ENCODE measurements at regions not wholly inside any gene's neighbourhood (a gene's known extent, or its start where the extent isn't known, plus 50 kb on each side); places are given as distances from the start of the nearest gene placed in this dataset.

DNA sequence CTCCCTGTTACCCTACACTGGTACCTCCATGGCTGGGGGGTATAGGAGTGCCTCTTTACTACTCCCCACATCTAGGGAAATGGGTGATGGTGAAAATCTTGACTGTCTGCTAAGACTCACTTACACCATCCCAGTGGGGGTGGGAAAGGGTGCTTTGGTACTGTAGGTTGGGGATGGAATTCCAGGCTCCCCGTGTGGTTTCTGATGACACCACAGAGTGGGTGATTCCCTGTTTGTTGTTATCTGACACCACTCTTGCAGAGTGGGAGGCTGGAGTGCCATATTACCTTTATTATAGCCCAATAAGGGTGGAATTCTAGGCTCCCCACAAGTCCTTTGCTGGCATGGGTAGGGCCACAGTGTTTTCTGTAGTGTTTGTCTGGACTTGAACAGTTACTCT is 264.6 kb upstream of the MAN1A1 start:
- H3K9me3 Mint-ChIP-seq: no peaks in the 10 kb centered on the region
- peaks cover 25% of the 10 kb centered on the region for H3K27me3 Mint-ChIP-seq (ENCODE audit: low read depth)
- no peaks in the 10 kb centered on the region for H3K36me3 Mint-ChIP-seq (ENCODE audit: low read depth)
- DNase-seq (ENCODE audit: low spot score): no peak
- no peak overlapping the region for H3K4me3 Mint-ChIP-seq
- no peak overlapping the region for H3K27ac Mint-ChIP-seq
- peaks cover 2% of the 10 kb centered on the region for H3K4me1 Mint-ChIP-seq (ENCODE audit: low read depth)

DNA sequence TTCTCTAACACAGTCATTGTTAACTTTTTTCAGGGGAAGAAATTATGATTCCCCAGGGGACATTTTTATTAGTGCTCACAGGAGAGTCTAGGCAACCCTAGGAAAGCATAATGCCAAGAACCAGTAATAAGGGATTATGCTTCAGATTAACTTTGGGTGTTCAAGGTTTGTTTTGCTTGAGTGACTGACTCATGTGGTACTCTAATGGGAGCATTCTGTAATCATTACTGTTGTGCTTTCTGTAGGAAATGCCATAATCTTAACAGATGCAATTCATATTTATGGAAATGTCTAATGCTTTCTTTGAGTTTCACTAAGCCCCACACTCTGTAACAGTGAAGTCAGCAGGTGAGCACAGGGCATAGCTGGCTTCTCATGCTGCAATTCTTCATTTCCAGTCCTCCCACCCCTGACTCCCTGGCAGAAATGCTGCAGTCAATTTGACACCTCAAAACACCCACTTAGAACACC is 263.4 kb upstream of the MAN1A1 start:
- Mint-ChIP-seq H3K27me3 (ENCODE audit: low read depth) (peaks cover 23% of the 10 kb centered on the region), H3K4me3 (no peak overlapping the region), H3K27ac (no peak overlapping the region), H3K9me3 (no peaks in the 10 kb centered on the region), H3K4me1 (ENCODE audit: low read depth) (peaks cover 2% of the 10 kb centered on the region), H3K36me3 (ENCODE audit: low read depth) (no peaks in the 10 kb centered on the region)
- DNase-seq (ENCODE audit: low spot score): no peak

DNA sequence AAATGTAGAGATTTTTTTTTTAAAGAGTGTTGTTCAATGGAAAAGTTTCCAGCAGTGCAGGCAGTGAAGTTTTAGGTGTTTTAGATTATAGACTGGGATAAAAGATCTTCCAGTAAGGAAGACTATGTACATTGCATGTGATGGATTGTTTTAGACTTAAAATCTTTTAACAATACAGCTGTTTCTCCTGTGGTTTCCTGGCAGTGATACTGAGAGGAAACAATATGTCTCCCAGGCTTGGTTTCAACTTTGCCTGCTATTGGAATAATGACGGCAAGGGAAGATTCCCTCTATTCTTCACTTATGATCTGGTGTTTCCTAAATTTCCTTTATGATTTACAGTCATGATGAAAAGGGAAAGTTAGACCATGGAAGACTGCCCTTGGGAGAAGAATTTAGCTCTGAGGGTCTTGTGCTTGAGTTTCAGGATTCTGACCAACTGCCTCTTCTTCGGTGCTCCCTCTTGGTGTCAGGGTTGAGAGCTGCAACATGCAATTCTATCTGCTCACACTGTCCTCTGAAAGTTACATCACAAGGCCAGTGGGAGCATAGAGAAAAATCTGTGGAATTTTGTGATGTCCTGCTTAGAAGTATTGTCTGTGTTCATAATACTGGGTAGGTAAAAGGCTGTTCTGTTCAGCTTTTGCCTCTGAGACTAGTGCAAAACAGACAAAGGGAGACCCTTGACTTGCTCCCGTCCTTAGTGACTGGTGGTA is 262.8 kb upstream of the MAN1A1 start:
- peaks cover 23% of the 10 kb centered on the region for H3K27me3 Mint-ChIP-seq (ENCODE audit: low read depth)
- no peak overlapping the region for H3K4me3 Mint-ChIP-seq
- no peaks in the 10 kb centered on the region for H3K9me3 Mint-ChIP-seq
- no peak for DNase-seq (ENCODE audit: low spot score)
- no peaks in the 10 kb centered on the region for H3K36me3 Mint-ChIP-seq (ENCODE audit: low read depth)
- peaks cover 2% of the 10 kb centered on the region for H3K4me1 Mint-ChIP-seq (ENCODE audit: low read depth)
- no peak overlapping the region for H3K27ac Mint-ChIP-seq

DNA sequence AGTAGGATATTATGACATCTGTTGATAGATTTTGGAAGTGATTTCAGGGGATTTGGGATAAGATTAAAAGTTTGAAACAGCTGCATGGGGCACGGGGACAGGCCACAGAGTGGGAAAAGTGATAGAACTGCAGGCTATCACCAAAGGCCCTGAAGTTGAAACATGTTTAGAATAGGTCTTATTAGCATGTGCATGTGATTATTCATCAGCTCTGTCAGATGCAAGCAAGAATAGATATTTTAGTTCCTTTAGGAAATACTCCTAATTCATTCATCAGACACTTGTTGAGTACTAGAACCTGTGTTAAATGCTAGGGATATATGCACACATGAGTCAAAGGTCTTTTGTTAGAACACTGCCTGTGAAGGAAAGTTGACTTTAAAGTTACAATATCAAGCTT is 261.2 kb upstream of the MAN1A1 start:
- Mint-ChIP-seq H3K27ac (no peak overlapping the region), H3K4me3 (no peak overlapping the region), H3K9me3 (no peaks in the 10 kb centered on the region), H3K27me3 (ENCODE audit: low read depth) (peaks cover 15% of the 10 kb centered on the region), H3K4me1 (ENCODE audit: low read depth) (peaks cover 2% of the 10 kb centered on the region), H3K36me3 (ENCODE audit: low read depth) (no peaks in the 10 kb centered on the region)
- no peak for DNase-seq (ENCODE audit: low spot score)

DNA sequence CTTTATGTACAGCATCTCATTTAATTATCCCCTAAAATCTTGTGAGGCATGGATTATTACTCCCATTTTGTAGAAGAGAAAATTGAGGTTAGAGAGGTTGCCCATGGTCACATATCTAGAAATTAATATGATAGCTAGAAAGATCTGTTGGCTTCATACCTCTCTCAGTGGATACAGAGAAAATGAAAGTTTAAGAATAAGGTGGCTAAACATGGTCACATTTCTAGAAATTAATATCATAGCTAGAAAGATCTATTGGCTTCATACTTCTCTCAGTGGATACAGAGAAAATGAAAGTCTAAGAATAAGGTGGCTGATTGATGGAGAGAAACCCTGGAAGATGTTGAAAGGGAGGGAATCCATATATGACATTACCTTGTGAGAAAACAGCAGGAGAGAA is 260.7 kb upstream of the MAN1A1 start:
- no peaks in the 10 kb centered on the region for H3K9me3 Mint-ChIP-seq
- no peak overlapping the region for H3K27ac Mint-ChIP-seq
- H3K36me3 Mint-ChIP-seq (ENCODE audit: low read depth): no peaks in the 10 kb centered on the region
- H3K4me3 Mint-ChIP-seq: no peak overlapping the region
- peaks cover 11% of the 10 kb centered on the region for H3K27me3 Mint-ChIP-seq (ENCODE audit: low read depth)
- peaks cover 2% of the 10 kb centered on the region for H3K4me1 Mint-ChIP-seq (ENCODE audit: low read depth)
- DNase-seq (ENCODE audit: low spot score): no peak

DNA sequence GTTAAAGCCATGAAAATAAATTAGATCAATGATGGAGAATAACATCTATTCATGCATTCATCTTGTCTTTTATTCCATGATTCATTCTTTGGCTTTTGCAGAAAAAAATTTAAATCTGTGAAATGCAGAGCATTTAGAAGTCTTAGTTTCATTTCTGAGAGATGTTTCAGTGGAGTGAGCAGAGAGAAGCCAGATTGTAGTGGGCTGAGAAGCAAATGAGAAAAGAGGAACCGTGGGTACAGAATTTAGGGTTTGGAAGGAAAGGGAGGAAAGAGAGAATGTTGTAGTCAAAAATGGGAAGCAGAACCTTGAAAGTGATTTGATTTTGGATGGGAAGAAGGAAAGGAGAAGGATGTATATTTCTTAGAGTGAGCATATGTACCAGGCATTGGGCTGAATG is 260.3 kb upstream of the MAN1A1 start:
- Mint-ChIP-seq H3K36me3 (ENCODE audit: low read depth) (no peaks in the 10 kb centered on the region), H3K4me3 (no peak overlapping the region), H3K9me3 (no peaks in the 10 kb centered on the region), H3K4me1 (ENCODE audit: low read depth) (peaks cover 2% of the 10 kb centered on the region), H3K27me3 (ENCODE audit: low read depth) (peaks cover 7% of the 10 kb centered on the region), H3K27ac (no peak overlapping the region)
- no peak for DNase-seq (ENCODE audit: low spot score)

DNA sequence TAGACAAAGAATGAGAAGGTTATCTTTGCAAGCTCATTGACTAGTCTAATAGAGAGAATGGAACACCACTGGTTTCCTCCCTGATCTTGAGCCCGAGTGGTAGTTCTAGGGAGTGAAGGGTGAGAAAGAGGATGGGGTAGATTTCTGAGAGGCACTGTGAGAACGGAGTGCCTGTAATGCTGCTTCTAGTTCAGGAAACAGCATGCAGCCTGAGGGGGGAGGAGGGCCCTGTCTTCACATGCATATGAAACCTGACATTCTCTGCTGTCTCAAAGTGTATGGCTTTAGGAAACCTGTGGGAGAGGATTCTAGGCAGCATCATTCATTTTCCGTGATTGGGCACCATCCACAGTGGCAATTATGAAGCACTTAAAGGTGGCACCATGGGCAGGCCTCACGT is 259.4 kb upstream of the MAN1A1 start:
- DNase-seq (ENCODE audit: low spot score): no peak
- H3K27ac Mint-ChIP-seq: no peak overlapping the region
- H3K4me3 Mint-ChIP-seq: no peak overlapping the region
- no peaks in the 10 kb centered on the region for H3K36me3 Mint-ChIP-seq (ENCODE audit: low read depth)
- peaks cover 2% of the 10 kb centered on the region for H3K4me1 Mint-ChIP-seq (ENCODE audit: low read depth)
- H3K27me3 Mint-ChIP-seq (ENCODE audit: low read depth): peaks cover 3% of the 10 kb centered on the region
- no peaks in the 10 kb centered on the region for H3K9me3 Mint-ChIP-seq

DNA sequence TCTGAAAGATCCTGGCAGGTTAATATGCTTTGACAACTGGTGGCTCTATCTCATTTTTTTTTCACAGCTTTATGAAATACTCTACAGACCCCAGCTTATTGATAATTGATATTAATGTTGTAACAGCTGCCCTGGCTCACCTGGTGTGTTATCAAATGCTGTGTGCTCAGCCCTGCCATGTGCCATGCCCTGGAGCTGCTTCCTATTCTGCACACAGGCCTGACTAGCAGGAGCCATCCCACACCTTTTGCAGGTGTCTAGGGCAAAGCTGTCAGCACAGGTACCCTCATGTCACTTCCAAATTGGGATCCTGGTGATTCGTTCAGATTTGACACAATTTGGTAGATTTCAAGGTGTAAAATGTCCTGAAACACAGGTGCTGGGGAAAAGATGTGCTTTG is 254.6 kb upstream of the MAN1A1 start:
- H3K27me3 Mint-ChIP-seq (ENCODE audit: low read depth): no peaks in the 10 kb centered on the region
- H3K4me1 Mint-ChIP-seq (ENCODE audit: low read depth): no peaks in the 10 kb centered on the region
- H3K36me3 Mint-ChIP-seq (ENCODE audit: low read depth): no peaks in the 10 kb centered on the region
- DNase-seq (ENCODE audit: low spot score): no peak
- H3K9me3 Mint-ChIP-seq: no peaks in the 10 kb centered on the region
- H3K4me3 Mint-ChIP-seq: no peak overlapping the region
- no peak overlapping the region for H3K27ac Mint-ChIP-seq

DNA sequence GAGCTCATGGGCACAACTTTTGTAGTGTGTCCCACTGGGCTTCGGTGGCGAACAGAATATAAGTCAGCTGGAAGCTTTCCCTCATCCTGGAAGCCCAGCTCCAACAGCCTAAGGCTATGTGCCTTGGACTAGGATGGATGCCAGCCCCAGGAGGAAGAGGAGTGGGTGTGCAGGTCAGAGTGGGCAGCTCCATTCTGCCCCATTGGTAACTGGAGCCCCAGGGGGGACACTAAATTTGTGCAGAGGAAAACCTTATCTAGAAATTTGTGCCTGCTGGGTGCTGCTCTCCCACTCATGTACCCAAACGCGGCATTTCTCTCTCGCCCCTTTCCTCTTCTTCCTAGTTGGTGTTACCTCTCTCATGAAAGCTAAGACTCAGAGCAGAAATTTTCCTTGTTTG is 253.9 kb upstream of the MAN1A1 start:
- no peaks in the 10 kb centered on the region for H3K36me3 Mint-ChIP-seq (ENCODE audit: low read depth)
- no peak overlapping the region for H3K4me3 Mint-ChIP-seq
- H3K9me3 Mint-ChIP-seq: no peaks in the 10 kb centered on the region
- no peak overlapping the region for H3K27ac Mint-ChIP-seq
- no peak for DNase-seq (ENCODE audit: low spot score)
- no peaks in the 10 kb centered on the region for H3K27me3 Mint-ChIP-seq (ENCODE audit: low read depth)
- H3K4me1 Mint-ChIP-seq (ENCODE audit: low read depth): no peaks in the 10 kb centered on the region

DNA sequence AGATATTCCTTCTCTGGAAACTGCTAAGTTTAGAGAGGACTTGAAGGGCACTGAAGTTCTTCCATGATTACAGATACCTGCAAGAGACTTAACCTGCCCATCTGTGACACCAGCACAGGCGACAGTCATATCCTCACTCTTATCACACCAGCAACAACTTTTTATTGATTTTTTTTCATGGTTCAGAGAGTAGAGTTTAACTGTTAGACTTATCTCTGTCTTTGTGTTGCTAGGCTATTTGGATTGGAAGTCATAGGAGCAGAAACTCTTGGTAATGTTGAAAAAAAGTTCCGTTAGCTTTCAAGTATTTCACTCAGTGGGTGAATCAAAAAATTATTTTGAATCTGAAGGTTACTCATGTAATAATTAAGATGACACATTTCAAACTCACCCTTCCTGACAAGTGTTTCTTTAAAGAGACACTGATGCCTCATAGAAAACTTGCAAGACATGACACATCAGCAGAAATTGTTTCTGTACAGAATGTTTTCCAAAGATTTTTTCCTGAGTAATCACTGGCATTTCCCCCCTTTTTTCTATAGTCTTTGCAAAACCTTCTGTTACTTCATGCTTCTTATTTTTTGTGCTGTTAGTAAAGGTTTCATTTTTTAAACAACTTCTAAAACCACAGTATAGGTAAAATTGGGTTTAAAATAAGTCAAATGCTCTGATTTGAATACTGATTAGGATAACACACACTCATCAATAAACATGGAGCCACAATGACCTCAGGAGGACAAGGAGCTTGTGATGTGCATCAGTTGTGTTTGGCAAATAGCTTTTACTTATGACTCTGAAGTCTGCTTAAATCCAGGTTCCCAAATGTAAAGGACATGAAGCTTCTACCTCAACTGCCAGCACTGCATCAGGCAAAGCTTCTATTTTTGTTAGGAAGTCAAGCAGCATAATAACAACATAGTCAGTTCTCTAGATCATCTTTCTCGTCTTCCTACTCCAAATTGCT is 252.9 kb upstream of the MAN1A1 start:
- no peak overlapping the region for H3K4me3 Mint-ChIP-seq
- H3K4me1 Mint-ChIP-seq (ENCODE audit: low read depth): no peaks in the 10 kb centered on the region
- H3K36me3 Mint-ChIP-seq (ENCODE audit: low read depth): no peaks in the 10 kb centered on the region
- peaks cover 2% of the 10 kb centered on the region for H3K27me3 Mint-ChIP-seq (ENCODE audit: low read depth)
- no peak overlapping the region for H3K27ac Mint-ChIP-seq
- no peak for DNase-seq (ENCODE audit: low spot score)
- H3K9me3 Mint-ChIP-seq: no peaks in the 10 kb centered on the region

DNA sequence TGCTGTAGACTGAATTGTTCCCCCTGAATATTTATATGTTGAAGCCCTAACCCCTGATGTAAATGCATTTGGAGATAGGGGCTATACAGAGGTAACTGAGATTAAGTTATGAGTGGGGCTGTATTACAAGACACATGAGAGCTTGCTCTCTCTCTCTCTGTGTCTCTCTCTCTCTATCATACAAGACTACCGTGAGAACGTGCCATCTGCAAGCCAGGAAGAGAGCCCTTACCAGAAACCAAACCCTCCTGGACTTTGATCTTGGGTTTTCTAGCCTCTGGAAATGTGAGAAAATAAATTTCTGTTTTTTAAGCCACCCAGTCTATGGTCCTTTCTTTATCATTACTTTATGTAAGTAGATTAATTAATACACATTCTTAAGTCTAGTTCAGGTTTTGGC is 249.3 kb upstream of the MAN1A1 start:
- no peaks in the 10 kb centered on the region for H3K36me3 Mint-ChIP-seq (ENCODE audit: low read depth)
- no peak for DNase-seq (ENCODE audit: low spot score)
- no peaks in the 10 kb centered on the region for H3K9me3 Mint-ChIP-seq
- H3K4me3 Mint-ChIP-seq: no peak overlapping the region
- no peak overlapping the region for H3K27ac Mint-ChIP-seq
- no peaks in the 10 kb centered on the region for H3K4me1 Mint-ChIP-seq (ENCODE audit: low read depth)
- H3K27me3 Mint-ChIP-seq (ENCODE audit: low read depth): peaks cover 9% of the 10 kb centered on the region

DNA sequence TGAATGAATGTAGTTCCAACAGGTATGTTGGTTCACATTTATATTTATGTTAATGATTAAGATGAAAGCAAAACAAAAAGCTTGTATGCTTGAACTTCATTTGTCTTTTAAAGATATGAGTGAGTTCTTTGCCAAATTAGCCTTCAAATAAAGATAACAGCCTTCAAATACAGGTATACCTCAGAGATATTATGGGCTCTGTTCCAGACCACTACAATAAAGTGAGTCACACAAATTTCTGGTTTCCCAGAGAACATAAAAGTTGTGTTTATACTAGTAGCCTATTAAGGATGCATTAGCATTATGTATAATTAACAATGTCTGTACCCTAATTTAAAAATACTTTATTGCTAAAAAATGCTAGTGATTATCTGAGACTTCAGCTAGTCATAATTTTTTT is 245.3 kb upstream of the MAN1A1 start:
- Mint-ChIP-seq H3K27ac (no peak overlapping the region), H3K4me1 (ENCODE audit: low read depth) (no peaks in the 10 kb centered on the region), H3K36me3 (ENCODE audit: low read depth) (no peaks in the 10 kb centered on the region), H3K9me3 (no peaks in the 10 kb centered on the region), H3K4me3 (no peak overlapping the region), H3K27me3 (ENCODE audit: low read depth) (peaks cover 14% of the 10 kb centered on the region)
- DNase-seq (ENCODE audit: low spot score): no peak

DNA sequence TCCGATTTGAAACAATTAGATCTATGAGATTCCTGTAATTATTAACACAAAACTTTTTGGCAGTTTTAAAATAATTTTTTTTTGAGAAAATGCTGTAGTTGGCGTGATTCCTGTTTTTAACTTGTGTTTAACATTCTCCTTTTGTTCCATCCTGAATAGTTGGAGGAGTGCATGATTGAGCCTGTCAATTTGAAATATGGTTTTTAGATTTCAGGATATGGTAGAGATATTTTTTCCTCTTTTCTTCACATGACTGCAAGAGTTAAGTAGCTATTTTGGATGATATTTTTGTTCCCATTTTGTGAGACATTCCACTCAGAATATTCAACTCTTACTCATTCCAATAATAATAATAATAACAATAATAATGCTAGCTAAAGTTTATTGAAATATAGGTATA is 241.7 kb upstream of the MAN1A1 start:
- DNase-seq (ENCODE audit: low spot score): no peak
- H3K4me3 Mint-ChIP-seq: no peak overlapping the region
- H3K4me1 Mint-ChIP-seq (ENCODE audit: low read depth): no peaks in the 10 kb centered on the region
- no peak overlapping the region for H3K27ac Mint-ChIP-seq
- no peaks in the 10 kb centered on the region for H3K9me3 Mint-ChIP-seq
- peaks cover 20% of the 10 kb centered on the region for H3K27me3 Mint-ChIP-seq (ENCODE audit: low read depth)
- H3K36me3 Mint-ChIP-seq (ENCODE audit: low read depth): no peaks in the 10 kb centered on the region

DNA sequence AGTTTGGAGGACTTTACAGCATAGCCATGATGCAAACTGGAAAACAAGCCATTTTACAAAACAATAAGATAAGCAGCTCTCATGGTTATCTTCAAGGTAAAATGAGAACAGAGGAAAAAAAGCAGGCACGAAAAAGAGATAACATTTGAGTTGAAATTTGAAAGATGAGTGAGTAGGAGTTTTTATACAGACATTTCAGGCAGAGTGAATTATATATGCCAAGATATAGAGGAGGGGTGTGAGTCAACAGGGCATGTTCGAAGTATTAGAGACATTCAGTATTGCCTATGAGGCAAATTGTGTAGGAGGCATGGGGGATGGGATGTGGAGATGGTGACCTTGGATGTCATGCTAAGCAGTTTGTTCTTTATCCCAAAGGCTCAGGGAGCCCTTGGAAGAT is 240.5 kb upstream of the MAN1A1 start:
- no peak for DNase-seq (ENCODE audit: low spot score)
- Mint-ChIP-seq H3K4me1 (ENCODE audit: low read depth) (no peaks in the 10 kb centered on the region), H3K27ac (no peak overlapping the region)

More for the DNA sequence above, 240.5 kb upstream of the MAN1A1 start:
- Mint-ChIP-seq H3K9me3 (no peaks in the 10 kb centered on the region), H3K36me3 (ENCODE audit: low read depth) (no peaks in the 10 kb centered on the region), H3K27me3 (ENCODE audit: low read depth) (peaks cover 17% of the 10 kb centered on the region), H3K4me3 (no peak overlapping the region)
